ENCODE measurements at regions not wholly inside any gene's neighbourhood (a gene's known extent, or its start where the extent isn't known, plus 50 kb on each side); places are given as distances from the start of the nearest gene placed in this dataset.

DNA sequence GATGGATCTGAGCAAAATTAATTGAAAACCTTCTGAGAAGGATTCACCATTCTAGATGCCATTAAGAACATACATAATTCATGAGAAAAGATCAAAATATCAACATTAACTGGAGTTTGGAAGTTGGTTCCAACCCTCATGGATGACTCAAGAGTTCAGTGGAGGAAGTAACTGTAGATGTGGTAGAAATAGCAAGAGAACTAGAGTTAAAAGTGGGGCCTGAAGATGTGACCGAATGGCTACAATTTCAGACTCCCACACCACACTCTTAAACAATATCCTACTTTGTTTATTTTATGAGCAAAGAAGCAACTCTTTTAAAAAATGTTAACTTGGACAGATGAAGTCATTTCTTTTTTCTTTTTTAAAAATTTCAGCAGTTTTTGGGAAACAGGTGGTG is 354.3 kb downstream of the KLF12 start:
- no peak for DNase-seq

GRCh38 chr13:73778242-73778864 is 355.9 kb downstream of the KLF12 start:
- no peak for DNase-seq

DNA sequence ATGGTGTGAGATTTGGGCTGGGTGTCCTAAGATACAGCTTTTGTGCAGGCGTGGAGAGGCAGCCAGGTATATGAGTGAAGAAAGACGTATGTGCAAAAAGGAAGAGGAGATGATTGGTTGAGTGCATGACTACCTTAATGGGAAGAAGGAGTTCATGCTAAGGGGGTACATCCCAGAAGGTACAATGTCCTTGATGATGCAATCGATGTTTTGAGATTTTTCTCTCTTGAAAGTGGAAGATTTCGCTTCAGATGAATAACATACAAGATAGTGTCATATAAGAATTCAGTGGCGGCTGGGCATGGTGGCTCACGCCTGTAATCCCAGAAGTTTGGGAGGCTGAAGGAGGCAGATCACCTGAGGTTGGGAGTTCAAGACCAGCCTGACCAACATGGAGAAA is 357.1 kb downstream of the KLF12 start:
- no peak for DNase-seq

DNA sequence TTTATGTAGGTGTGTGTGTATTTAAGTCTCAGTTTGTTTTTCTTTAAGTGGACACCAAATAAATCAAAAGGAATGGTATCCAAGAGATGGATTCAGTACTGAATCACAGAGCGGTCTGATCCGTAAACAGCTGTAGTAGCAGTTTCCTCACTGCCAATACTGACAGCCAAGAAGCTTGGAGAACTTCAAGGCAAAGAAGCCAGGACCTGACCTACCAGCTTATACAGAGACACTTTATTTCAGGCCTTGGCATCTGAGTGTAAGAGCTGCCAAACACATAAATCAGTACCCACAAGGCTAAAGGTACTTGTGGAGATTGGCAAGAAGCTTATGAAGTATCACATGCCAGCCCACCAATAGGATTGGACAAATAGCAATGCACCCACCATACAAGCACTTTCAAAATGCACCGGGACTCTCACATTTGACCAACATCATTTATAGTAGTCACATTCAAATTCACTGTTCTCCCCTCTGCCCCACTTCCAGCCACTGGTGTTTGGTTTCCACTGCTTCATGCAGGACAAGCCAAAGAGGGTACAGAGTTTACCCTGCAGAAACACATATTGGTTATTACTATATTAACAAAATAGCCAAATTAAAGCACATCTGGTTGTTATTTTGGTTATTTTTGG is 357.9 kb downstream of the KLF12 start:
- DNase-seq: no peak

GRCh38 chr13:73773168-73773549 is 361.0 kb downstream of the KLF12 start:
- DNase-seq: no peak

DNA sequence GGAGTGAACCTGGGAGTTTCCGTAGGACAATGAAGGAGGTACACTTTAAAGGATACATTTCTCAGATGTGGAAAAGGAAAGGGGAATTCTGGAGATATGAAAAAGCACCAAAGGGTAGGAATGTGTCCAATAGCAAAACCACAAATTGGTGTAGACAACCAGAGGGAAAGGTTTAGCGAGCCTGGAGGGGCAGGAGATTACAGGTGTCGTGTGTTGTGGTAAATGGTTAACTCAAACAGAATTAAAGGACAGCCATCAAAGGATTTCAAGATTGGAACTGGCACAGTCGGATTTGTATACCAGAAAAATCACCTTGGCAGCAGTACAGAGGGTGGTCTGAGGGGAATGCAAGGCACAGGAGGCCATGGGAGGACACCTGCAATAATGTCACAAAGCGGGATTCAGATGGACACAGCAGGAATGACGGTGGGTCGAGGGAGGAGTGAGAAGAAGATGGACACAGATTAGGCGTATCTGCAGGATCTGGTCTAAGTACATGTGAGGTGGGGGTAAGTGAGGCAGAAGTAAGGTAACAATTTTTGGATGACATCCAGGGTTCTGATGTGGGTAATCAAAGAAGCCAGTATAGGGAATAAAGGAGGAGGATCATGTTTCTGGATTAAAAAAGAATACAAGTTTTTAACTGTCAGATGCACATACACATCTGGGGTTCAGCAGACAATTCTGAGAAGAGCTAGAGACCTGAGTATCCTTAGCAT is 361.6 kb downstream of the KLF12 start:
- DNase-seq: no peak

DNA sequence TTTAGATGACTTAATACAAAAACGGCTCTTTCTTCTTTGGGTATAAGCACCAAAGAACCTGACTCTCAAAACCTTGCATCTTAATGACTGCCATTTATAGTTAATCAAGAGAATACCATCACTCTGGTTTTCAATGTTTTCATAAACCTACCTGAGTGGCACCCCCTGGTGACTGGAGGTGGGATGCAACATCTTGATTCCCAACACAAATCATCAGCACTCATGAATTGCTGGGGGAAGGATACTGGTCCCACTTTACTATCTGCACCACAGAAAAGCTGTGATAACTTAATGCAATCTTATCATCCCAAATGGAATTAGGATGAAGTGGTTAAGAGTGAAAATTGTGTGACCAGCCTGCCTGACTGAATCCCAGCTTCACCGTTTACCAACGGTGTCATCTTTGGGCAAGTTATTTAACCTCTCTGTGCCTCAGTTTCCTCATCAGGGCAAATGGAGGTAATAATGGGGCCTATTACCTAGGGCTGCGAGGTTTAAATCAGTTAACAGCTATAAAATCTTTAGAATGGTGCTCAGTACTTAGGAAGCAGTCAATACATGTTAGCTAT is 366.4 kb downstream of the KLF12 start:
- DNase-seq: no peak

GRCh38 chr13:73767191-73767741 is 366.9 kb downstream of the KLF12 start:
- DNase-seq: no peak

GRCh38 chr13:73765651-73766384 is 368.4 kb downstream of the KLF12 start:
- DNase-seq: peak; percentile 92

- no peak for DNase-seq
Measured at GRCh38 chr13:73759434-73759833, 374.8 kb downstream of the KLF12 start.

GRCh38 chr13:73757481-73758233 is 376.5 kb downstream of the KLF12 start:
- no peak for DNase-seq

DNA sequence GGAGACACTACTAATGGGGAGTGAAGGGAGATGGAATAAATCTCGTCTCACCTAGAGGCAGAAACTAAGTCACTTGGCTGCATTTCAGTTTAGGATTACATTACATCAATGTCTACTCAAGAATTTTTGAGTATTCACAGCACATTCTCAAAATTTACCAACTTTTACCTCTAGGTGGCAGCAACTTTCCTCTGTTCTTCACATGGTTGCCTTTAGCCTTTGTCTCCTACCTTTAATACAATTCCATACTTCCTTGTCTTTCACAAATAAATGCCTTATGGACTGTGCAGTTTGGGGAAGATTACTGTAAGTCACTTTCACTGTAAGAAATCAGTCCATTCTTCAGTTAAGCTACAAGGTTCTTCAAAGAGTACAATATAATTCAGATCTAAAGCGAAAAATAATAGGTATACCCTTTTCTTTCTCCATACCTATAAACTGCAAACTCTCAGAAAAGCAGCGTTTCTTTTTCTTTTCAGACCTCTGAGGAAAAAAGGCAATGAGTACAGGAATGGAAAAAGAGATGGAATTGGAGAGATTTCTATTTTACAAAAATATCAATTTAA is 379.4 kb downstream of the KLF12 start:
- peak; percentile 76 for DNase-seq

DNA sequence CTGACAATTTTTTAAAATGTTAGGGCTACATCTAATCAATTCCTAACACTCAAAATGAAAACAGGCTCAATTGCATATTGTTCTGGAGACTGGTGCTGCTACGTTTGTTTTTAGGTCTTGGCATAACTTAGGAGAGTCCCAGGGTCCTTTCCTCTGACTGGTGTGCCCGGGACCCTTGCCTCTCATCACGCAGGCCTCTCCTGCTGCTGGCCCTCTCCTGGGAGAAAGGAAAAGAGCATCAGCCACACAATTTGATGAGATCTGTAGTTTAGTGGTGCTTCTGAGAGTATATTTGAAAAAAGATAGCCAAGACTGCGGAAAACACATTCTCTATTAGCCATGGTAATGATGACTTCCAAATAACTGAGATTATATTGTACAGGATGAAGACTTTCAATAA is 380.0 kb downstream of the KLF12 start:
- DNase-seq: no peak

GRCh38 chr13:73751290-73751689 is 382.9 kb downstream of the KLF12 start:
- no peak for DNase-seq

GRCh38 chr13:73748404-73748803 is 385.8 kb downstream of the KLF12 start:
- no peak for DNase-seq

DNA sequence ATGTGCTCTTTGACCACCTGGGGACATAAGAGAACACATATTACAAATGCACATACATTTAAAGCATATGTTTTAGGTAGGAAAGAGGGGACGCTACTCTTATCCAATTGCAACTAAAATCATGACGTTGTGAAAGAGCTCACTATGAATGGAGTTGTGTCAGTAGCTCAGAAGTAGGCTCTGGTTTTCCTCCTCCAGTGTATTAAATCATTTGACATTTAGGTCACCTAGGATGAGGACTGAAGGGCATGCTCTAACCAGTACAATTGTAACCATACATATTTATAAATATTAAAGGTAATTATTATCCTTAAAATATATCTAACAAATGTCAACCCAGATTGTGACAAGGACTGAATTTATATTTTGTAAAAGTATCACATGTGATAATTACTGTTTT is 389.0 kb downstream of the KLF12 start:
- DNase-seq: no peak

DNA sequence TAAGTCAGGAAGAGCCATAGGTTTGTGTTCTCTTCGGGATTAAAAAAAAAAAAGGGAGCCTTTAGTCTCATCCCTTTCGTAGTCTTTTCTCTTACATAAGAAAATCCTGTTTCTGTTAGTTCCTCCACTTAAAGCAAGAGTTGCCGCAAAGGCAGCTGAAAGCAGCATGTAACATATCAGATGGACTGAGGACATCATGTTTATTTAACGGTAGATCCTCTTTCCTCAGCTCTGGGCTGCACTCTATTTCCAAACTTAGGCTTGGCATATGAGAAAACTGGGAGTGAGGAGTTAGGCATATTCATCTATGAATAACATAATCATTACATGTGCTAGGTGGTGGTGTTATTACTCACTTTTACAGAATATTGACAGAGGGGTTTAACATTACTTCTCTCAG is 391.2 kb downstream of the KLF12 start:
- no peak for DNase-seq

GRCh38 chr13:73741742-73742141 is 392.5 kb downstream of the KLF12 start:
- DNase-seq: no peak

DNA sequence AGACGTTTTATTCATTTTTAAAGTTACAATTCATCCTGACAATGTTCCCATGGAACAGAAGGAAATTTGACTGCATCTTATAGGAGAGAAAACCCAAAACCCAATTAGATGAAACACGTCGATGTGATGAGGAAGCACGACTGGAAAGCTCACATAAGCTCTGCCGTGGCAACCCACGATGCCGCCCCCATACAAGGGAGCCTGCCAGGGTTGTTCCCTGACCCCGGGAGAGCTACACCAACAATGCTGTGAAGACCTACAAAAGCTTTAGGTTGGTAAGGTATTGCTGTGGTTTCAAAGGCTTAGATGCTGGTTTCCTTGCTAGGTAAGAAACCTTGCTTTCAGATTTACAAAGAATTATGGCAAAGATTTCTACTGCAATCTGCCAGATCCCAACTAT is 393.1 kb downstream of the KLF12 start:
- DNase-seq: no peak

GRCh38 chr13:73740666-73741065 is 393.5 kb downstream of the KLF12 start:
- no peak for DNase-seq

DNA sequence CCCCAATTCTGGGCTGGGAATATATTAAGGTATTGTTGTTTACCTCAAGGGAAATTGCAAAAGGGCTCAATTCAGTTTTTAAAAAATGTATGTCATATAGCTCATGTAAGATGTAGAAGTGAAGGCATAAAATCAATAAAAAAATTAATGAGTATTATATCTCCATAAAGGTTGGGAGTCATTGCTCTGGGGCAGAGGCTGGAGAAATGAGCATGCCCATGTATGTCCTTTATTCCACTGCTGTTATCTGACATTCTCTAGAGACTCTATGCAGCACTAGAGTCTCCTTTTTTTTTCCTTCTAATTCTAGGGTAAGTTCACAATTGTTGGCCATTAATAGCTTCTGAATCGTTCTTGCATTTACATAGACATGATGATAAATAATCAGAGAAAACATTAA is 394.8 kb downstream of the KLF12 start:
- no peak for DNase-seq

DNA sequence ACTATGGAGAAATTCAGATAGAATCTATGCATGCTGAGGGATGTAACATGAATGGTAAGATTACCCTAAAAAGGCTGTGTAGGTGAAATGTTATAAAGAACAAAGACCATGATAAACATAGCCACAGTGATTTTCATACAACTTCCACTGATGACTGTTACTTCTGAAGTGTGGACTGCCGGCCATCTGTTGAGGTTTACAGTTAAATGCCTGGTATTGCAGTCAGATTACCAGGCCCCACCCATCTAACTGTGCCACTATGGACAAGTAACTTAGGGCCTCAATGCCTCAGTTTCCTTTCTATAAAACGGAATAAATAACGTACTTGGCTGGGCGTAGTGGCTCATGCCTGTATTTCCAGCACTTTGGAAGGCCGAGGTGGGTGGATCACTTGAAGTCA is 395.6 kb downstream of the KLF12 start:
- DNase-seq: no peak
